Transverse colon (tissue), 4 donors: ENCODE measurements at regions not wholly inside any gene's neighbourhood (a gene's known extent, or its start where the extent isn't known, plus 50 kb on each side); places are given as distances from the start of the nearest gene placed in this dataset.

ENCODE experiments used
- DNase-seq: peaks from one replicate; pipeline ENCODE4 v3.0.0-alpha.2; 2019
- H3K27ac ChIP-seq, 4 donors: fragments of 200-600 bp; sonication (generic); 2 replicates each; pipeline ENCODE4 v1.5.1; 2016 to 2018; ENCODE audit warnings: inconsistent platforms in 4 of 4
- H3K27me3 ChIP-seq: fragments of 200-600 bp; sonication (generic); 2 replicates; pipeline ENCODE4 v1.5.1; 2017; ENCODE audit warnings: inconsistent platforms
- H3K36me3 ChIP-seq, 4 donors: fragments of 200-600 bp; sonication (generic); 2 replicates each; pipeline ENCODE4 v1.5.1; 2017 to 2019; ENCODE audit warnings: inconsistent platforms in 4 of 4
- H3K4me1 ChIP-seq, 4 donors: fragments of 200-600 bp; sonication (generic); 2 replicates each; pipeline ENCODE4 v1.5.1; 2017 to 2020; ENCODE audit warnings: inconsistent platforms in 4 of 4
- H3K4me3 ChIP-seq, 4 donors: fragments of 200-600 bp; sonication (generic); 1 replicate in 1 of 4; 2 replicates in 3 of 4; pipeline versions ENCODE4 v1.5.1 to v1.6.1; 2017 to 2019; ENCODE audit warnings: inconsistent platforms in 4 of 4
- H3K9me3 ChIP-seq, 2 donors: fragments of 200-600 bp; sonication (generic); 2 replicates each; pipeline ENCODE4 v1.5.1; 2017 to 2019; ENCODE audit warnings: inconsistent platforms in 2 of 2
- CTCF ChIP-seq, 5 experiments: fragments of 200-600 bp in 3 of 5; fragments of 450-650 bp in 2 of 5; sonication (generic) in 3 of 5; IDR thresholded peaks; 1 replicate in 2 of 5; 2 replicates in 3 of 5; pipeline ENCODE4 v1.5.1; 2016 to 2017; ENCODE audit warnings: antibody characterized with exemption in 5 of 5, inconsistent platforms in 3 of 5, mild to moderate bottlenecking in 2 of 5, moderate library complexity in 1 of 5
- EP300 ChIP-seq: sonication (generic); formaldehyde crosslinking; IDR thresholded peaks from one replicate; pipeline ENCODE4 v1.6.1; 2017; ENCODE audit warnings: antibody characterized with exemption, low read depth
- POLR2A ChIP-seq: fragments of 450-650 bp; IDR thresholded peaks from one replicate; pipeline ENCODE4 v1.6.1; 2016; ENCODE audit warnings: antibody characterized with exemption, mild to moderate bottlenecking, moderate library complexity
- POLR2AphosphoS5 ChIP-seq, 3 donors: sonication (generic); formaldehyde crosslinking; IDR thresholded peaks; one replicate each; pipeline ENCODE4 v1.6.1; 2016; ENCODE audit warnings: antibody characterized with exemption in 3 of 3
- WGBS, 2 donors: methylation state at CpG; one replicate each; pipeline ENCODE4 v1.1.5; 2018; ENCODE audit warnings: low coverage in 1 of 2; 5-methylcytosine and 5-hydroxymethylcytosine counted together
- in situ Hi-C, 4 donors: fragments of 200-750 bp; cut with MboI; loops; one replicate each; pipeline versions ENCODE4 v1.15.0 to v1.15.1; 2017; ENCODE audit warnings: low sequenced_read_pairs in 3 of 4, low pct_ligation_motif_present in 1 of 4, low pct_unique_long_range_greater_than_20kb in 1 of 4
- intact Hi-C: fragments of 100-400 bp; cut with DNase I; formaldehyde crosslinking; loops from one replicate; pipeline ENCODE4 v1.15.1; 2023; ENCODE audit warnings: low total_unique reads

GRCh38 chr1:60444680-60445079 is 371.1 kb upstream of the C1orf87 start:
- in situ Hi-C loops = no loop called here
- WGBS, 2 donors = 79 to 88% methylated on average over 1 of the region's 1 CpG

GRCh38 chr1:60436186-60436585 is 362.6 kb upstream of the C1orf87 start:
- Histone ChIP-seq H3K4me3 (no peak overlapping the region), H3K36me3 (no peaks in the 10 kb centered on the region), H3K27me3 (no peaks in the 10 kb centered on the region), H3K9me3 (no peaks in the 10 kb centered on the region), H3K4me1 (no peaks in the 10 kb centered on the region), H3K27ac (no peak overlapping the region)
- in situ Hi-C loops = no loop called here
- no peak for DNase-seq
- TF ChIP-seq EP300 (no peak), POLR2A (no peak), POLR2AphosphoS5 (IDR thresholded peaks at IDR 0.05) (no peak), CTCF (IDR thresholded peaks at IDR 0.05) (no peak)
- intact Hi-C loops = no loop called here
- 67 to 74% methylated on average over 2 of the region's 2 CpGs for WGBS, 2 donors

More at GRCh38 chr1:60444680-60445079, 371.1 kb upstream of the C1orf87 start:
- Histone ChIP-seq H3K27me3 (no peaks in the 10 kb centered on the region), H3K27ac (no peak overlapping the region), H3K36me3 (no peaks in the 10 kb centered on the region), H3K4me1 (peaks cover 0 to 6% (median under 1%) of the 10 kb centered on the region in 4 donors), H3K9me3 (no peaks in the 10 kb centered on the region), H3K4me3 (no peak overlapping the region)
- no peak for DNase-seq
- intact Hi-C loops = no loop called here
- TF ChIP-seq CTCF (IDR thresholded peaks at IDR 0.05) (no peak), POLR2A (no peak), POLR2AphosphoS5 (IDR thresholded peaks at IDR 0.05) (no peak), EP300 (no peak)

- in situ Hi-C loops = no loop called here
- Histone ChIP-seq H3K4me1 (no peaks in the 10 kb centered on the region), H3K27ac (no peak overlapping the region), H3K27me3 (no peaks in the 10 kb centered on the region), H3K4me3 (no peak overlapping the region), H3K36me3 (no peaks in the 10 kb centered on the region), H3K9me3 (no peaks in the 10 kb centered on the region)
- 59 to 79% methylated on average over 2 of the region's 2 CpGs for WGBS, 2 donors
- no peak for DNase-seq
- intact Hi-C loops = no loop called here
- TF ChIP-seq CTCF (IDR thresholded peaks at IDR 0.05) (no peak), POLR2AphosphoS5 (IDR thresholded peaks at IDR 0.05) (peak in 1 of 3 donors; percentile 12)
Measured at GRCh38 chr1:60431593-60431992, 358.0 kb upstream of the C1orf87 start.

- H3K9me3 ChIP-seq = no peaks in the 10 kb centered on the region
- no peaks in the 10 kb centered on the region for H3K36me3 ChIP-seq
- H3K4me1 ChIP-seq = no peaks in the 10 kb centered on the region
- no peak overlapping the region for H3K4me3 ChIP-seq
- H3K27ac ChIP-seq = no peak overlapping the region
- intact Hi-C loops (no loop called here), in situ Hi-C loops (no loop called here)
- TF ChIP-seq POLR2A (no peak), EP300 (no peak)
- DNase-seq = no peak
- WGBS, 2 donors = 40 to 45% methylated on average over 2 of the region's 2 CpGs
- H3K27me3 ChIP-seq = no peaks in the 10 kb centered on the region
Measured at GRCh38 chr1:60430375-60430774, 356.8 kb upstream of the C1orf87 start.

GRCh38 chr1:60428127-60428526 is 354.6 kb upstream of the C1orf87 start:
- Histone ChIP-seq H3K4me3 (no peak overlapping the region), H3K9me3 (no peaks in the 10 kb centered on the region), H3K27me3 (no peaks in the 10 kb centered on the region), H3K4me1 (no peaks in the 10 kb centered on the region), H3K27ac (no peak overlapping the region), H3K36me3 (no peaks in the 10 kb centered on the region)
- 71 to 73% methylated on average over 2 to 4 of the region's 4 CpGs for WGBS, 2 donors
- intact Hi-C loops (no loop called here), in situ Hi-C loops (no loop called here)
- no peak for DNase-seq
- TF ChIP-seq EP300 = peak; percentile 44
- no peak for TF ChIP-seq POLR2A
- peak in 2 of 3 donors; percentile 56 to 65 for TF ChIP-seq POLR2AphosphoS5 (IDR thresholded peaks at IDR 0.05)
- TF ChIP-seq CTCF (IDR thresholded peaks at IDR 0.05) = no peak
